ENCODE measurements at regions not wholly inside any gene's neighbourhood (a gene's known extent, or its start where the extent isn't known, plus 50 kb on each side); places are given as distances from the start of the nearest gene placed in this dataset.
A peak's percentile ranks its signal among the peaks of the same experiment; 100 is the strongest.

DNA sequence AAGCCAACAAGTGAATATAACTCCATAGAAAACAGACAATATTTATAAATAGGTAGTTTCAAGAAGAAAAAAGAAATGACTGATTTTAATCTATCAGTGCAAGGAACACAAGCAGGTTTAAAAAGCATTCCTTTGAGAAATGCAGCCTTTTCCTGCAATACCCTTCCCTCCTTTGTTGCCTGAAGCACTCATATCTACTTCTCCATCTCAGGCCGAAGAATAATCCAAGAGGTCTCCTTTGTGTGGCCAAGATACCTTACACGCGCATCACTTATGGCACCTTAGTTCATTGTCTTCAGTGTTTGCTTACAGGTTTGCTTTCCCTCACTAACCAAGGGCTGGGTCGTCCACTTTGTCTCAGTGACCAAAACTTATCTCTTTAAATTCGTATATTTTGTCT lies 93.0 kb downstream of the MAIP1 start:
- Histone ChIP-seq H3K9me3 (peaks cover 8 to 15% of the 10 kb centered on the region in 2 donors), H3K4me3 (no peak overlapping the region), H3K4me1 (peaks cover 0 to 3% (median 0%) of the 10 kb centered on the region in 4 donors), H3K27me3 (no peaks in the 10 kb centered on the region), H3K36me3 (no peaks in the 10 kb centered on the region), H3K27ac (no peak overlapping the region)
- 80 to 90% methylated on average over 5 of the region's 5 CpGs for WGBS, 2 donors (ENCODE audit: low coverage in 1 of 2)
- TF ChIP-seq EP300 (IDR thresholded peaks at IDR 0.05; ENCODE audit: low read depth) (no peak), POLR2AphosphoS5 (IDR thresholded peaks at IDR 0.05) (no peak), POLR2A (IDR thresholded peaks at IDR 0.05) (no peak), CTCF (IDR thresholded peaks at IDR 0.05) (no peak)
- intact Hi-C loops (cut with DNase I; ENCODE audit: low total_unique reads) (no loop called here), in situ Hi-C loops (cut with MboI; ENCODE audit: low pct_ligation_motif_present in 1 of 4, low pct_unique_long_range_greater_than_20kb in 1 of 4, low sequenced_read_pairs in 3 of 4) (no loop called here)
- no peak for DNase-seq

DNA sequence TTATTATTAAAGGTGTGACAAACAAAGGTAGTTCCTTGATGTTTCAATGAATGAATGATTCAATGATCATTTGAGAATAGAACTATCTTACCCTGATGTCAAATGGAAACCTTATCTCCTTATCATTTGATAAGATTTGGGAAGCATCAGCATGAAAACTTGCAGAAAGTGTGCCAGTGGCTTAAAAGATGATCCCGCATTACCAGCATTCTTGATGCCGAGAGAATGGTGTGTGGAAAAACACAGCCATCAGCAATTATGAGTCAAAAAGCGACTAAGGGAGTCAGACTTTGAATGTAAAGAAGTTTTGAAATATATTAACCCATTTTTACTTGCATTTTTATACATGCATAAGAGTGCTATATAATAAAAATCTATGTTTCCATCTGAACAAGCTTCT lies 93.7 kb downstream of the MAIP1 start:
- in situ Hi-C loops (cut with MboI; ENCODE audit: low pct_ligation_motif_present in 1 of 4, low pct_unique_long_range_greater_than_20kb in 1 of 4, low sequenced_read_pairs in 3 of 4): no loop called here
- Histone ChIP-seq H3K27me3 (no peaks in the 10 kb centered on the region), H3K4me1 (peaks cover 0 to 3% (median 0%) of the 10 kb centered on the region in 4 donors), H3K27ac (no peak overlapping the region), H3K4me3 (no peak overlapping the region), H3K9me3 (peaks cover 8 to 15% of the 10 kb centered on the region in 2 donors), H3K36me3 (no peaks in the 10 kb centered on the region)
- TF ChIP-seq EP300 (IDR thresholded peaks at IDR 0.05; ENCODE audit: low read depth) (no peak), CTCF (IDR thresholded peaks at IDR 0.05) (no peak)
- intact Hi-C loops (cut with DNase I; ENCODE audit: low total_unique reads): no loop called here
- DNase-seq: no peak
- WGBS, 2 donors (ENCODE audit: low coverage in 1 of 2): 87% methylated on average over 3 of the region's 3 CpGs

DNA sequence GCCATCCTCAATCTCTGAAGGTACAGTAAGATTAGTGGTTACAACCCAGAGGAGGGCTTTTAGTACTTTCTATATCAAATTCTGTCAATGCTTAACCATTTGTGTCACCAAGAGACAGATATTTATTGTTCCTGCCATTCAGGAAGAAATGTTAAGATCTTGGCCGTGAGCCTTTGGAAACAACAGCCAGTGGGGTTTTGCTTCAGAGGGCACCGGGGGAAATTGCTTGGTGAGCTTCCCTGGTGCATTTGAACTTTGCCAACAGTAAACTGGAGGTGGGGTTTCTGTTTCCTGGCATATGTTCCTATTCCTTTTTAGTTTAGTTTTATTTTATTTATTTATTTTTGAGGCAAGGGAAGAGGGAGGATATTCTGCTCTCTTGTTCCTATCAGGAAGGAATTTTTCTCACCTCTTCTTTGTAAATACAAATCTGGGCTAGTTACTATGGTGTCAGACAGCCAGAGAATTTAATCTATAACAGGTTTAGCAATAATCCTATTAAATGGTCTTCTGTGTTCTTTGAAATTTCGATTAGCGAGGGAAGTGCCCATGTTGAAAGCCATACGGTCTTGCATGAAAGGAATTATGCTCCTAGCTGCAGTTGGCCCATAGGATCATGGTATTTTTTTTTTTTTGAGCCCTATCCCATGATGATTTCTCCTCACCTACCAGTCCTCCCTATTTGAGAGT lies 95.7 kb downstream of the MAIP1 start:
- Histone ChIP-seq H3K36me3 (no peaks in the 10 kb centered on the region), H3K4me1 (peaks cover 0 to 3% (median 0%) of the 10 kb centered on the region in 4 donors), H3K4me3 (no peak overlapping the region), H3K27ac (no peak overlapping the region), H3K9me3 (peaks cover under 1 to 5% of the 10 kb centered on the region in 2 donors), H3K27me3 (no peaks in the 10 kb centered on the region)
- DNase-seq: peak; percentile 21
- 42 to 50% methylated on average over 5 of the region's 5 CpGs for WGBS, 2 donors (ENCODE audit: low coverage in 1 of 2)
- in situ Hi-C loops (cut with MboI; ENCODE audit: low pct_ligation_motif_present in 1 of 4, low pct_unique_long_range_greater_than_20kb in 1 of 4, low sequenced_read_pairs in 3 of 4) (no loop called here), intact Hi-C loops (cut with DNase I; ENCODE audit: low total_unique reads) (no loop called here)
- TF ChIP-seq POLR2A (IDR thresholded peaks at IDR 0.05) (no peak), CTCF (IDR thresholded peaks at IDR 0.05) (no peak), EP300 (IDR thresholded peaks at IDR 0.05; ENCODE audit: low read depth) (no peak), POLR2AphosphoS5 (IDR thresholded peaks at IDR 0.05) (no peak)

- no peak overlapping the region for H3K27ac ChIP-seq
Observed at GRCh38 chr2:200051611-200051945, 96.2 kb downstream of the MAIP1 start.

More at GRCh38 chr2:200051611-200051945, 96.2 kb downstream of the MAIP1 start:
- intact Hi-C loops (cut with DNase I; ENCODE audit: low total_unique reads): no loop called here
- no peak overlapping the region for H3K4me3 ChIP-seq
- in situ Hi-C loops (cut with MboI; ENCODE audit: low pct_ligation_motif_present in 1 of 4, low pct_unique_long_range_greater_than_20kb in 1 of 4, low sequenced_read_pairs in 3 of 4): no loop called here
- H3K4me1 ChIP-seq: peaks cover 0 to 3% (median 0%) of the 10 kb centered on the region in 4 donors
- peaks cover 0 to under 1% of the 10 kb centered on the region in 2 donors for H3K9me3 ChIP-seq
- H3K27me3 ChIP-seq: no peaks in the 10 kb centered on the region
- WGBS, 2 donors (ENCODE audit: low coverage in 1 of 2): 33 to 52% methylated on average over 1 to 2 of the region's 2 CpGs
- H3K36me3 ChIP-seq: no peaks in the 10 kb centered on the region
- TF ChIP-seq EP300 (IDR thresholded peaks at IDR 0.05; ENCODE audit: low read depth): no peak
- TF ChIP-seq CTCF (IDR thresholded peaks at IDR 0.05): no peak
- no peak for TF ChIP-seq POLR2A (IDR thresholded peaks at IDR 0.05)
- TF ChIP-seq POLR2AphosphoS5 (IDR thresholded peaks at IDR 0.05): no peak
- no peak for DNase-seq

Data from transverse colon (tissue), 4 donors.